GM13977 (cell line): ENCODE measurements at regions not wholly inside any gene's neighbourhood (a gene's known extent, or its start where the extent isn't known, plus 50 kb on each side); places are given as distances from the start of the nearest gene placed in this dataset.

ENCODE experiments used
- DNase-seq: peaks from one replicate; pipeline ENCODE4 v3.0.0; 2012; ENCODE audit warnings: low spot score
- in situ Hi-C: fragments of 300-500 bp; cut with MboI; formaldehyde crosslinking; loops from one replicate; pipeline ENCODE4 v1.12.0; 2022; ENCODE audit warnings: low sequenced_read_pairs, low pct_unique_long_range_greater_than_20kb, mixed read lengths, inconsistent platforms; ENCODE audit not compliant: unreplicated experiment
- TF ChIP-seq, protein P1 (sequence below): IDR thresholded peaks from 2 replicates; pipeline ENCODE4 v1.5.1; 2012; ENCODE audit warnings: mild to moderate bottlenecking, control low read depth; ENCODE audit not compliant: insufficient read depth; ENCODE audit errors: extremely low read depth, missing control alignments

DNA sequence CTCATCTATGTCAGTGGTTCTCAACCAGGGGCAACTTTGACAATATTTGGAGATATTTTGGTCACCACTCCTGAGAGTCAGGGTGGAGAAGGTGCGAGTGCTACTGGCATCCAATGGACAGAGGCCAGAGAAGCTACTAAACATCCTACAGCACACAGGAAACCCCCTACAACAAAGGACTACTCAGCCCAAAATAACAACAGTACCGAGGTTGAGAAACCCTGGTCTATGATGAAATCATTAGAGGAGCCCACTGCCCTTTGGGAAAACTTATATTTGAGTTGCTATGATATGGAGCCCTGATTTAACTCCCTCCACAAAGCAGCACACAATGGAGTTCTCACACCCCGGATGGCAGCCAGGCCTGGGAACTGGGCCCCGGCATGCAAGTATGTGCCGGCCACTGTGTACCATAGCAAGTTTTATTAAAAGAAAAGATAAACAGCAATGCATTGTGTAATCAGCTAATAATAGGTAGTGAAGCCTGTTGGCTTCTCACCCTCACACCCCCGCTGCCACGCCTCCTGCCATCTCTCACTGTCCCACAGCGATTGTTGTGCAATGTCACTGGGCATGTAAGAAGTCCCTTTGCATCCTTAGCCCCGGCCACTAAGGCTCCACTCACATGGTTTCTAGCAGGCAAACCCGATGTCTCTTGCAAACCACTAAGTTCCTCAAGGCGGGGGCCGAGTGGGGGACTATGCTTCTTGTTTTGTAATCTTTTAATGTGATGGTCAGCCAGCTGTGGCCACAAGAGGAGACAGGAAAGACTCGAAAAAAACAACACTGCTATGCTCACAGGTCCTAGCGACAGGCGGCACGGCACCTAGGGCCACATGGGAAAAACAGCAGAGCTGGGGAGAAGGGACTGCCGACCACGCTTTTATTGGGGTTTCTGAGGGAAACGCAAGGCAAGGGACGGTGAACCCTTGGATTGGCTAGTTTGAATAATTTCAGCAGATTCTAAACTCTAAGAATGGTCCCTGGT, 110.0 kb downstream of the AQP9 start:
- DNase-seq = no peak
- in situ Hi-C loops = loop anchor here (25.0 kb wide), 1 partner anchor 714 kb away; no protein-coding TSS in a partner anchor
- TF ChIP-seq, protein P1, sequence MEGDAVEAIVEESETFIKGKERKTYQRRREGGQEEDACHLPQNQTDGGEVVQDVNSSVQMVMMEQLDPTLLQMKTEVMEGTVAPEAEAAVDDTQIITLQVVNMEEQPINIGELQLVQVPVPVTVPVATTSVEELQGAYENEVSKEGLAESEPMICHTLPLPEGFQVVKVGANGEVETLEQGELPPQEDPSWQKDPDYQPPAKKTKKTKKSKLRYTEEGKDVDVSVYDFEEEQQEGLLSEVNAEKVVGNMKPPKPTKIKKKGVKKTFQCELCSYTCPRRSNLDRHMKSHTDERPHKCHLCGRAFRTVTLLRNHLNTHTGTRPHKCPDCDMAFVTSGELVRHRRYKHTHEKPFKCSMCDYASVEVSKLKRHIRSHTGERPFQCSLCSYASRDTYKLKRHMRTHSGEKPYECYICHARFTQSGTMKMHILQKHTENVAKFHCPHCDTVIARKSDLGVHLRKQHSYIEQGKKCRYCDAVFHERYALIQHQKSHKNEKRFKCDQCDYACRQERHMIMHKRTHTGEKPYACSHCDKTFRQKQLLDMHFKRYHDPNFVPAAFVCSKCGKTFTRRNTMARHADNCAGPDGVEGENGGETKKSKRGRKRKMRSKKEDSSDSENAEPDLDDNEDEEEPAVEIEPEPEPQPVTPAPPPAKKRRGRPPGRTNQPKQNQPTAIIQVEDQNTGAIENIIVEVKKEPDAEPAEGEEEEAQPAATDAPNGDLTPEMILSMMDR = no peak

DNA sequence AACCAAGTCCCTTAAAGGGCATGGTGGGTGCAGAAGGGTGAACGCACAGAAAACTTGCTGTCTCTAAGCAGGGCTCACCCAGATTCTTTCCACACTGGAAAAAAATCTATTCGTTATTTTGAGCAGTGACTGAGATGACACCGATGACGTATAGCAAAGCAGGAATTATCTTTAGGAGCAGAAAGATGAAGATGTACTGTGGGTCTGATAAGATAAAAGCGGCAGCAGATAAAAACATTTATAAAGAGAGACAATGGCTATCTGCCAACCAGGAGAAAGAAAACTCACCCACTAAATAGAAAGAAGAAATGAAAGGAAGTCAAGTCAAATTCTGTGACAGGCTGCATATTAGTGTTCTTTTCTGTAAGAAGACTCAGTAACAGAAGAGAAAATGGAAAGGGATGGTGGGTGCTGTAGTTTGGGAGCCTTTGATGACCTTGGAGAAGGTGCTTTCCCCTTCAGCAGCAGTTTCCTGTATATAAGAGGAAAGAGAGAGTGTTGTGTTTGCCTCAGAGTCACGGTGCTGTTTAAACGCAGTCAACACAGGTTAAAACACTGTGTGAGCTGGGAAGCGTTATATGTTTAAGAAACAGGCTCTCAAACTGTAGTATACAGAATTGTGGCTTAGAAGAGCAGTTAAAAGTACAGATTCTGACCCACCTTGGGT, 111.6 kb downstream of the AQP9 start:
- in situ Hi-C loops = loop anchor here (25.0 kb wide), 2 partner anchors 513 to 713 kb away; partner anchors contain the start of gene MINDY2
- no peak for DNase-seq
- TF ChIP-seq, protein P1 = no peak

DNA sequence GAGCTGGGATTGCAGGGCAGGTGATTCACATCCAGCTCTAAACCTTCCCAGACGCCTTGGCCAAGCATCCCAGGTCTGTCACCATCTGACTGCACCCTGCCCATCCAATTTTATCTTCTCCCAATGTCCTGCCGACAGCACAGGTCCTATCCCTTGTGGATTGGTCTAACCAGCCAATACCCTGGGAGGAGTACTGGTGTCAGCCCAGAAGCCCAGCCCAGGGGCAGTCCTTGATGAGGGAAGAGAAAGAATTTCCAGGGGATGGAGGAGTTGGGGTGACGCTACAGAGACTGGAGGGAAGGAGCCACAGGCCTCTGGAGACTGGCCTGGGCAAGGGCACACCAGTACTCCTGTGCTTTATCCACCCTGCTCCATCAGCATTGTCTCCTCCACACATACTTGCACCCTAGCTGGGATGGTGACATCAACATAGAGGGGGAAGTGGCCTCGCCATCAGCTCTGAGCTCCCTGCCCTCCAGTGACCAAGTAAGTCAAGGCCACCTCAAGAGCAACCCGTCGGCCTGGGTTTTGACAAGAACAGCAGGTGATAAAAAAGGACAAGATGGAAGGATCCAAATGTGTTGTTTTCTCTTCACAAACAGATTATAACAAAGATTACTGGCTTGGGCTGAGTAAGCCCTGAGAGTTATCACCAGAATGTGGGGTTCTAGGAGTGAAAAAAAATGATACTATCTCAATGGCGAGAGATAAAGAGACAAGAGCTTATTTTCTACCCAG, 114.6 kb downstream of the AQP9 start:
- in situ Hi-C loops = loop anchor here (25.0 kb wide), 1 partner anchor 510 kb away; the partner anchor contains the start of gene MINDY2
- TF ChIP-seq, protein P1 = no peak
- DNase-seq = no peak

DNA sequence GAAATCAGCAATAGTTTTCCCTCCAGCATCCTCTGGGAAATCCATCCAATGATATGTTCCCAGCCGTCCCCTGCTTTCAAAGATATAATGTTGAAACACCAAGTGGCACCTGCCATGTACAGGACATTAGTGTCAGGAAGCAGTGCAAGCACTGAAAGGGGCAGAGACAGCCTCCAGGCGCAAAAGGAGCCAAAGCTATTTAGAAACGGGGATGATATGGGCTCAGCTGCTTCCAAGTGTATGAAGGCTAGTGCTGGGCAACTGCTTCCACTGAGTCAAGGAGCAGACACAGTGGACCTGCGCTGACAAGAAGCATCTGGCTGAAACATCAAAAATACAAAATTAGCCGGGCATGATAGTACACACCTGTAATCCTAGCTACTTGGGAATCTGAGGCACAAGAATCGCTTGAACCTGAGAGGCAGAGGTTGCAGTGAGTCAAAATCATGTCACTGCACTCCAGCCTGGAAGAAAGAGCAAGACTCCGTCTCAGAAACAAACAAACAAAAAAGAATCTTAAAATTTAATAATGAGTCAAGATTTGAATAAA, 119.7 kb downstream of the AQP9 start:
- TF ChIP-seq, protein P1 = no peak
- in situ Hi-C loops = loop anchor here (25.0 kb wide), 1 partner anchor 504 kb away; the partner anchor contains the start of gene MINDY2
- DNase-seq = no peak

DNA sequence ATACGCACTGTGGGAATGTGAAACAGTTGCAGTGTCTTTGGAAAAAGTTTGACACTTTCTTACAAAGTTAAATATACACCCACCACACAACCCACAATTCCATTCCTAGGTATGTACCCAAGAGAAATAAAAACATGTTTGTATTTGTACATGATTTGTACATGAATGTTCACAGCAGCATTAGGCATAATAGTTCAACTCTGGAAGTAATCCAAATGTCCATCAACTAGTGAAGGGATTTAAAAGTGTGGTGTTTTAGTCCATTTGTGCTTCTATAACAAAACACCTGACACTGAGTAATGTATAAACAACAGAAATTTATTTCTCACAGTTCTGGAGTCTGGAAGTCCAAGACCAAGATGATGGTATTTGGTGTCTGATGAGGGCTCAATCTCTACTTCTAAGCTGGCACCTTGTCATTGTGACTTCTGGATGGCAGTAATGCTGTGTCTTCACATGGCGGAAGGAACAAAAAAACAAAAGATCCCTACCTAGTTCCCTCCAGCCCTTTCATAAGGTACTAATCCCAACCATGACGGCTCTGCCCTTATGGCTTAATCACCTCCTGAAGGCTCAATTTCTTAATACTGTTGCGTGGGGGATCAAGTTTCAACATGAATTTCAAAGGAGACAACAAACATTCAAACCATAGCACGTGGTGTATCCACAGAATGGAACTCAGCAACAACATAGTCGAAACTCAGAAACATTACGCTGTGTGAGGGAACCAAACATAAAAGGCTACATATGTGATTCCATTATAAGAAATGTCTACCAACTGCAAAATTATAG, 120.5 kb downstream of the AQP9 start:
- TF ChIP-seq, protein P1 = no peak
- in situ Hi-C loops = loop anchor here (25.0 kb wide), 1 partner anchor 504 kb away; the partner anchor contains the start of gene MINDY2
- DNase-seq = no peak
